Mesenchymal stem cell (in vitro differentiated cells and primary cell): ENCODE measurements at regions not wholly inside any gene's neighbourhood (a gene's known extent, or its start where the extent isn't known, plus 50 kb on each side); places are given as distances from the start of the nearest gene placed in this dataset.

Experiments used
- DNase-seq: peaks from one replicate; pipeline ENCODE4 v3.0.0-alpha.2; 2013
- H2AFZ ChIP-seq: one replicate; pipeline ENCODE4 v1.6.1; 2013; ENCODE audit warnings: low read depth, mild to moderate bottlenecking, control low read depth, inconsistent platforms, low read length, moderate library complexity
- H2AK5ac ChIP-seq: 2 replicates; pipeline ENCODE4 v1.6.1; 2013; ENCODE audit warnings: low read length, moderate library complexity, mild to moderate bottlenecking, inconsistent platforms; ENCODE audit not compliant: severe bottlenecking
- H2BK120ac ChIP-seq: one replicate; pipeline ENCODE4 v1.6.1; 2013; ENCODE audit warnings: low read depth, mild to moderate bottlenecking, inconsistent platforms, low read length, moderate library complexity
- H2BK12ac ChIP-seq, 2 experiments: one replicate each; pipeline ENCODE4 v1.6.1; 2013; ENCODE audit warnings: inconsistent platforms in 2 of 2, low read length in 2 of 2, mild to moderate bottlenecking in 2 of 2, moderate library complexity in 2 of 2, control low read depth in 1 of 2
- H2BK15ac ChIP-seq: one replicate; pipeline ENCODE4 v1.6.1; 2013; ENCODE audit warnings: mild to moderate bottlenecking, low read depth, inconsistent platforms; ENCODE audit not compliant: poor library complexity, severe bottlenecking
- H2BK5ac ChIP-seq: 2 replicates; pipeline ENCODE4 v1.6.1; 2013; ENCODE audit warnings: low read depth, mild to moderate bottlenecking, low read length, control low read depth, inconsistent platforms; ENCODE audit not compliant: poor library complexity, severe bottlenecking
- H3K14ac ChIP-seq, 2 experiments: one replicate each; pipeline ENCODE4 v1.6.1; 2013; ENCODE audit warnings: inconsistent platforms in 2 of 2, low read length in 2 of 2, control low read depth in 1 of 2, mild to moderate bottlenecking in 1 of 2, moderate library complexity in 1 of 2
- H3K18ac ChIP-seq, 2 experiments: one replicate each; pipeline ENCODE4 v1.6.1; 2013; ENCODE audit warnings: inconsistent platforms in 2 of 2, low read length in 2 of 2, control low read depth in 1 of 2, low read depth in 1 of 2, mild to moderate bottlenecking in 1 of 2
- H3K23ac ChIP-seq, 2 experiments: one replicate each; pipeline ENCODE4 v1.6.1; 2013; ENCODE audit warnings: inconsistent platforms in 2 of 2, low read length in 2 of 2, mild to moderate bottlenecking in 2 of 2, moderate library complexity in 2 of 2, control low read depth in 1 of 2
- H3K27ac ChIP-seq: 2 replicates; pipeline ENCODE4 v1.5.1; 2013; ENCODE audit warnings: mild to moderate bottlenecking, moderate library complexity, low read length, control low read depth, inconsistent platforms; ENCODE audit not compliant: poor library complexity, severe bottlenecking
- H3K27me3 ChIP-seq, 2 experiments: 2 replicates each; pipeline versions ENCODE4 v1.6.1 to v1.7.0; 2013; ENCODE audit warnings: low read length in 2 of 2, mild to moderate bottlenecking in 2 of 2, moderate library complexity in 2 of 2, control low read depth in 1 of 2, inconsistent platforms in 1 of 2; ENCODE audit not compliant: control insufficient read depth in 1 of 2, insufficient read depth in 1 of 2
- H3K36me3 ChIP-seq, 2 experiments: 2 replicates each; pipeline versions ENCODE4 v1.6.1 to v1.7.0; 2013; ENCODE audit warnings: low read length in 2 of 2, control low read depth in 1 of 2, inconsistent platforms in 1 of 2, low read depth in 1 of 2, mild to moderate bottlenecking in 1 of 2; ENCODE audit not compliant: insufficient read depth in 2 of 2, control insufficient read depth in 1 of 2
- H3K4ac ChIP-seq, 2 experiments: one replicate each; pipeline ENCODE4 v1.6.1; 2013; ENCODE audit warnings: inconsistent platforms in 2 of 2, low read length in 2 of 2, mild to moderate bottlenecking in 2 of 2, moderate library complexity in 2 of 2, control low read depth in 1 of 2, low read depth in 1 of 2
- H3K4me1 ChIP-seq: 2 replicates; pipeline ENCODE4 v1.6.1; 2013; ENCODE audit warnings: low read depth, low read length, control low read depth; ENCODE audit not compliant: control insufficient read depth, insufficient read depth
- H3K4me2 ChIP-seq: 2 replicates; pipeline ENCODE4 v1.6.1; 2013; ENCODE audit warnings: low read length, mild to moderate bottlenecking, inconsistent platforms; ENCODE audit not compliant: poor library complexity, severe bottlenecking
- H3K4me3 ChIP-seq, 2 experiments: 2 replicates each; pipeline versions ENCODE4 v1.5.1 to v1.7.0; 2013; ENCODE audit warnings: low read length in 2 of 2, mild to moderate bottlenecking in 2 of 2, control low read depth in 1 of 2, low read depth in 1 of 2; ENCODE audit not compliant: insufficient read depth in 1 of 2
- H3K79me1 ChIP-seq: replicated peaks from 2 replicates; pipeline ENCODE4 v1.6.1; 2013; ENCODE audit warnings: mild to moderate bottlenecking, control low read depth, low read length, inconsistent platforms; ENCODE audit not compliant: poor library complexity, severe bottlenecking
- H3K9ac ChIP-seq: 2 replicates; pipeline ENCODE4 v1.7.0; 2013; ENCODE audit warnings: mild to moderate bottlenecking, low read length, moderate library complexity
- H3K9me3 ChIP-seq: 2 replicates; pipeline ENCODE4 v1.7.0; 2013; ENCODE audit warnings: mild to moderate bottlenecking, low read length; ENCODE audit not compliant: control insufficient read depth
- H4K8ac ChIP-seq: one replicate; pipeline ENCODE4 v1.6.1; 2013; ENCODE audit warnings: inconsistent platforms, mild to moderate bottlenecking, low read length, moderate library complexity
- H4K91ac ChIP-seq: one replicate; pipeline ENCODE4 v1.6.1; 2013; ENCODE audit warnings: mild to moderate bottlenecking, low read length, inconsistent platforms
- WGBS: methylation state at CpG from one replicate; pipeline ENCODE4 v1.1.7; 2013; ENCODE audit warnings: mixed read lengths; 5-methylcytosine and 5-hydroxymethylcytosine counted together

DNA sequence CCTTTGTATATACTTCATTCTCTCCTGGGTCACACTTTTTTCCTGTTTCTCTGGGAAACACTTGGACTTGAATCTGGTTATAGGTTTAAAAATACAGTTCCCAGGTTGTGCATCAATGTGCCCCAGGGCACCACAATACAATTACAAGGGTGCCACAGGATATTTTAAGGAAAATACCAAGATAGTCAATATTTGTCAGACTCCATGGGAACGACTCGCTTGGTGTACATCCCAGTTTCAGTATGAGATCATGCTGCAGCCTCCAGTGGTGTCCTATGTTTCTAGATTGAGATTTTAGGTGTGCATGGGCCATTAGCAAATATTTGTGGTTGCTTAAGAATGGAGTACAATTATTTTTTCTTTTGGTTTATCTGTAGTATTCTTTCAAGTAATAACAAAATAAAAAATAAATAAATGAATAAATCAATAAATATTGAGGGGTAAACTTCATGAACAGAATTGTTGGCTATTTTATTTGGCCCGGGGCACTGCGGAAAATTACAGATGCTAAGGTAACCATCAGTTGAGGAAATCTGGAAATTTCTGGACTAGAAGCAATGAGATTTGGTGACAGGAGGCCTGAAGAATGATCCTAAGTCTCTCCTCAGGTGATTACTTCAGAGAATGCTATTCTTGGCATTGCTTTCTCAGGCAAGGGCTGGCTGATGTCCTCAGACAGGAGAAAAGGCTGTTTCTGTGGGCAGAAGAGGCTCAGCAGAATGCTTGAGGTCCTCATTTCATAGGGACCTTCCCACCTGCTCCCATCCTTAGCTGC lies 649.3 kb upstream of the SOX11 start:
- no peak overlapping the region for H3K18ac ChIP-seq
- H3K4ac ChIP-seq = no peak overlapping the region
- H3K9me3 ChIP-seq = peaks cover 24% of the 10 kb centered on the region
- H3K27me3 ChIP-seq = no peaks in the 10 kb centered on the region
- no peak overlapping the region for H3K9ac ChIP-seq
- no peak overlapping the region for H3K4me2 ChIP-seq
- H2AK5ac ChIP-seq = no peak overlapping the region
- no peak overlapping the region for H2BK12ac ChIP-seq
- no peaks in the 10 kb centered on the region for H3K79me1 ChIP-seq
- no peak for DNase-seq
- no peaks in the 10 kb centered on the region for H3K36me3 ChIP-seq
- H3K4me3 ChIP-seq = no peak overlapping the region
- H3K14ac ChIP-seq = no peak overlapping the region
- H2BK120ac ChIP-seq = no peak overlapping the region
- H2BK15ac ChIP-seq = no peak overlapping the region
- no peak overlapping the region for H2BK5ac ChIP-seq
- no peak overlapping the region for H3K27ac ChIP-seq
- no peak overlapping the region for H4K91ac ChIP-seq
- no peak overlapping the region for H2AFZ ChIP-seq
- no peak overlapping the region for H3K23ac ChIP-seq
- H4K8ac ChIP-seq = no peak overlapping the region
- 85% methylated on average over 4 of the region's 4 CpGs for WGBS
- H3K4me1 ChIP-seq = no peaks in the 10 kb centered on the region

DNA sequence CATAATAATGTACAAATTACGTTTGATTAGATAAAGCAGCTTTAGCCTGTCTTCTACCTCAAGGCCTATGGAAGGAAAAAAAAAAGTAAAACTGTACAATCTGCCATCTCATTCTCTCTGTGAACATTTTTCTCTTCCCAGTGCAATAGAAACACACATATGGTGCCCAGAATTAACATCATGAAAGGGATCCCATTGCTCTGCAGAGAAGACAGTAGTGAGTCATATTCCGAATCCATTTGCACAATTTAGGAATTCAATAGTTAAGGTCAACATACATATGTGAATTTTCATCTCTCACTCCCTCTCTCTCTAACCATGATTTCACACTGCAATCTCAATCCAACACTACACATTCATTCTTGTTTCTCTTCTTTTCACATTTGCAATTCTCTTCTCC lies 640.9 kb upstream of the SOX11 start:
- 67% methylated on average over 2 of the region's 2 CpGs for WGBS
- Histone ChIP-seq H3K36me3 (no peaks in the 10 kb centered on the region), H3K79me1 (no peaks in the 10 kb centered on the region), H4K91ac (no peak overlapping the region), H3K4me2 (no peak overlapping the region), H3K9ac (no peak overlapping the region), H2AFZ (no peak overlapping the region), H3K18ac (no peak overlapping the region), H3K23ac (no peak overlapping the region), H3K27ac (no peak overlapping the region), H3K4ac (no peak overlapping the region), H4K8ac (no peak overlapping the region), H2BK5ac (no peak overlapping the region), H3K4me1 (no peaks in the 10 kb centered on the region), H3K27me3 (no peaks in the 10 kb centered on the region), H3K9me3 (peaks cover 23% of the 10 kb centered on the region), H2AK5ac (no peak overlapping the region), H2BK120ac (no peak overlapping the region), H3K4me3 (no peak overlapping the region), H2BK15ac (no peak overlapping the region), H2BK12ac (no peak overlapping the region), H3K14ac (no peak overlapping the region)
- DNase-seq = no peak

DNA sequence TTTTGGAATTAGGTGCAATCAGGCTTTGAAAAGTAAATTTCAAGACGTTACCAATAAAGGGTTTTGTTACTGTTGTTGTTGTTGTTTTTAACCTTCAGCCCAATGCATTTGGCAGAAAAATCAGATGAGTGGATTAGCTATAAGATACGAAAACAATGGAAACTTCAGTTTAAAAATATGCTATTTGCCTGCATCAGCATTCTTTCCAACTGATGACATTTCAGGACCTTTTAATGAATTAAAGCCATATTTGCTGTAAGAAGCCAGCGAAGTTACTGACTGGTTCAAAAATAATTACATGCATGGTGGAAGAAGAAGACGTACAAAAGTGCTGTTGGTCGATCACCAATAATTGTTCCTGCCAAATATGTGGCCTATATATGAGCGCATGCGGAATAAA lies 639.3 kb upstream of the SOX11 start:
- no peaks in the 10 kb centered on the region for H3K27me3 ChIP-seq
- H2BK5ac ChIP-seq = no peak overlapping the region
- no peaks in the 10 kb centered on the region for H3K36me3 ChIP-seq
- H3K4ac ChIP-seq = no peak overlapping the region
- no peaks in the 10 kb centered on the region for H3K4me1 ChIP-seq
- no peak overlapping the region for H2AFZ ChIP-seq
- H3K23ac ChIP-seq = no peak overlapping the region
- H3K27ac ChIP-seq = no peak overlapping the region
- no peak overlapping the region for H3K4me3 ChIP-seq
- H4K91ac ChIP-seq = no peak overlapping the region
- no peak for DNase-seq
- WGBS = 90% methylated on average over 6 of the region's 7 CpGs
- H4K8ac ChIP-seq = no peak overlapping the region
- no peak overlapping the region for H3K14ac ChIP-seq
- peaks cover 21% of the 10 kb centered on the region for H3K9me3 ChIP-seq
- H3K4me2 ChIP-seq = no peak overlapping the region
- no peak overlapping the region for H2BK15ac ChIP-seq
- H3K79me1 ChIP-seq = no peaks in the 10 kb centered on the region
- H2BK12ac ChIP-seq = no peak overlapping the region
- H2AK5ac ChIP-seq = no peak overlapping the region
- H3K18ac ChIP-seq = no peak overlapping the region
- H2BK120ac ChIP-seq = no peak overlapping the region
- no peak overlapping the region for H3K9ac ChIP-seq

DNA sequence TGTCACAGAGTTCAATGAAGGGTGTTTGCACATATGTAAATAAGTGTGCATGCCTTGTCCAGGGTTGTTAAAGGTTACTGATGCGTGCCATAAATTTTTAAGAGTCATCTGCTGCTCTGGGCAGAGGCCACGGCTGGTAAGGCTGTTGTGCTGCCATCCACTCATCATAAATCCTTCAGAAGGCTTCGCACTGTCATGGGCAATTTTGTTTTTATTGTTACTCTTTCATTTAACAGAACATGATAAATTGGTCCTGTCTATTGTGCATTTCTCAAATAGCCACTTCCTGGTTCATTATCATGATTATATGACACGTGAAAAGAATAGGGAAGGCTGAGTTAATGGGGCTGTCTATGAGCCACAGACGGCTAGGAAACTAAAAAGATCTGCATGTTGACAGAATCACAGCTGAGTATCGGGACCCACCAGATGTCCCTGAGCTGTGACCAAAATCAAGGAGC lies 634.3 kb upstream of the SOX11 start:
- no peaks in the 10 kb centered on the region for H3K36me3 ChIP-seq
- 36% methylated on average over 4 of the region's 6 CpGs for WGBS

More for the DNA sequence above, 634.3 kb upstream of the SOX11 start:
- Histone ChIP-seq H2AK5ac (no peak overlapping the region), H3K79me1 (no peaks in the 10 kb centered on the region), H3K4me1 (no peaks in the 10 kb centered on the region), H2BK5ac (no peak overlapping the region), H3K14ac (no peak overlapping the region), H3K27me3 (no peaks in the 10 kb centered on the region), H3K9ac (no peak overlapping the region), H3K27ac (no peak overlapping the region), H4K8ac (no peak overlapping the region), H3K18ac (no peak overlapping the region), H3K4me2 (no peak overlapping the region), H3K4ac (no peak overlapping the region), H2BK15ac (no peak overlapping the region), H2BK12ac (no peak overlapping the region), H4K91ac (no peak overlapping the region), H2BK120ac (no peak overlapping the region), H3K9me3 (peaks cover 18% of the 10 kb centered on the region), H3K23ac (no peak overlapping the region), H3K4me3 (no peak overlapping the region), H2AFZ (no peak overlapping the region)
- no peak for DNase-seq
